ENCODE measurements at regions not wholly inside any gene's neighbourhood (a gene's known extent, or its start where the extent isn't known, plus 50 kb on each side); places are given as distances from the start of the nearest gene placed in this dataset.

- ATAC-seq (ENCODE audit: low read depth) (no peak), DNase-seq (ENCODE audit: low spot score) (no peak)
- H3K27ac ChIP-seq (ENCODE audit: poor library complexity, severe bottlenecking): no peak overlapping the region
- no peaks in the 10 kb centered on the region for H3K36me3 ChIP-seq (ENCODE audit: low read depth)
- no peak overlapping the region for H3K4me3 ChIP-seq (ENCODE audit: severe bottlenecking)
- no peaks in the 10 kb centered on the region for H3K4me1 ChIP-seq (ENCODE audit: insufficient read depth, poor library complexity, severe bottlenecking)
- peaks cover 48% of the 10 kb centered on the region for H3K27me3 ChIP-seq (ENCODE audit: insufficient read depth, poor library complexity, severe bottlenecking)
- TF ChIP-seq, protein P1, sequence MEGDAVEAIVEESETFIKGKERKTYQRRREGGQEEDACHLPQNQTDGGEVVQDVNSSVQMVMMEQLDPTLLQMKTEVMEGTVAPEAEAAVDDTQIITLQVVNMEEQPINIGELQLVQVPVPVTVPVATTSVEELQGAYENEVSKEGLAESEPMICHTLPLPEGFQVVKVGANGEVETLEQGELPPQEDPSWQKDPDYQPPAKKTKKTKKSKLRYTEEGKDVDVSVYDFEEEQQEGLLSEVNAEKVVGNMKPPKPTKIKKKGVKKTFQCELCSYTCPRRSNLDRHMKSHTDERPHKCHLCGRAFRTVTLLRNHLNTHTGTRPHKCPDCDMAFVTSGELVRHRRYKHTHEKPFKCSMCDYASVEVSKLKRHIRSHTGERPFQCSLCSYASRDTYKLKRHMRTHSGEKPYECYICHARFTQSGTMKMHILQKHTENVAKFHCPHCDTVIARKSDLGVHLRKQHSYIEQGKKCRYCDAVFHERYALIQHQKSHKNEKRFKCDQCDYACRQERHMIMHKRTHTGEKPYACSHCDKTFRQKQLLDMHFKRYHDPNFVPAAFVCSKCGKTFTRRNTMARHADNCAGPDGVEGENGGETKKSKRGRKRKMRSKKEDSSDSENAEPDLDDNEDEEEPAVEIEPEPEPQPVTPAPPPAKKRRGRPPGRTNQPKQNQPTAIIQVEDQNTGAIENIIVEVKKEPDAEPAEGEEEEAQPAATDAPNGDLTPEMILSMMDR (IDR thresholded peaks at IDR 0.05; ENCODE audit: poor library complexity, severe bottlenecking): no peak
- H3K9me3 ChIP-seq (ENCODE audit: severe bottlenecking): no peaks in the 10 kb centered on the region
Measured at GRCh38 chr22:22185217-22185616, 59.4 kb upstream of the VPREB1 start.

- peaks cover 51% of the 10 kb centered on the region for H3K27me3 ChIP-seq (ENCODE audit: insufficient read depth, poor library complexity, severe bottlenecking)
Measured at GRCh38 chr22:22184277-22184807, 60.2 kb upstream of the VPREB1 start.

GRCh38 chr22:22182990-22183264 is 61.7 kb upstream of the VPREB1 start:
- no peaks in the 10 kb centered on the region for H3K4me1 ChIP-seq (ENCODE audit: insufficient read depth, poor library complexity, severe bottlenecking)
- ATAC-seq (ENCODE audit: low read depth) (no peak), DNase-seq (ENCODE audit: low spot score) (no peak)
- H3K27me3 ChIP-seq (ENCODE audit: insufficient read depth, poor library complexity, severe bottlenecking): peaks cover 51% of the 10 kb centered on the region
- TF ChIP-seq, protein P1 (IDR thresholded peaks at IDR 0.05; ENCODE audit: poor library complexity, severe bottlenecking): no peak
- H3K36me3 ChIP-seq (ENCODE audit: low read depth): no peaks in the 10 kb centered on the region
- H3K27ac ChIP-seq (ENCODE audit: poor library complexity, severe bottlenecking): no peak overlapping the region
- H3K9me3 ChIP-seq (ENCODE audit: severe bottlenecking): no peaks in the 10 kb centered on the region
- H3K4me3 ChIP-seq (ENCODE audit: severe bottlenecking): no peak overlapping the region

More at GRCh38 chr22:22184277-22184807, 60.2 kb upstream of the VPREB1 start:
- no peaks in the 10 kb centered on the region for H3K36me3 ChIP-seq (ENCODE audit: low read depth)
- DNase-seq (ENCODE audit: low spot score) (no peak), ATAC-seq (ENCODE audit: low read depth) (no peak)
- H3K4me1 ChIP-seq (ENCODE audit: insufficient read depth, poor library complexity, severe bottlenecking): no peaks in the 10 kb centered on the region
- H3K4me3 ChIP-seq (ENCODE audit: severe bottlenecking): no peak overlapping the region
- no peaks in the 10 kb centered on the region for H3K9me3 ChIP-seq (ENCODE audit: severe bottlenecking)
- TF ChIP-seq, protein P1 (IDR thresholded peaks at IDR 0.05; ENCODE audit: poor library complexity, severe bottlenecking): no peak
- no peak overlapping the region for H3K27ac ChIP-seq (ENCODE audit: poor library complexity, severe bottlenecking)

- Histone ChIP-seq H3K27me3 (ENCODE audit: insufficient read depth, poor library complexity, severe bottlenecking) (peaks cover 49% of the 10 kb centered on the region), H3K27ac (ENCODE audit: poor library complexity, severe bottlenecking) (no peak overlapping the region)
- no peak for ATAC-seq (ENCODE audit: low read depth)
Measured at GRCh38 chr22:22182218-22182989, 62.2 kb upstream of the VPREB1 start.

More at GRCh38 chr22:22182218-22182989, 62.2 kb upstream of the VPREB1 start:
- Histone ChIP-seq H3K4me1 (ENCODE audit: insufficient read depth, poor library complexity, severe bottlenecking) (no peaks in the 10 kb centered on the region), H3K36me3 (ENCODE audit: low read depth) (no peaks in the 10 kb centered on the region), H3K4me3 (ENCODE audit: severe bottlenecking) (no peak overlapping the region), H3K9me3 (ENCODE audit: severe bottlenecking) (no peaks in the 10 kb centered on the region)
- TF ChIP-seq, protein P1 (IDR thresholded peaks at IDR 0.05; ENCODE audit: poor library complexity, severe bottlenecking): no peak
- no peak for DNase-seq (ENCODE audit: low spot score)

Data from RWPE2 (cell line).